HG02852 (cell line): ENCODE measurements at regions not wholly inside any gene's neighbourhood (a gene's known extent, or its start where the extent isn't known, plus 50 kb on each side); places are given as distances from the start of the nearest gene placed in this dataset.
"Not testable (repeated sequence)": the region's sequence is repeated elsewhere in the genome, so short reads cannot be mapped to it uniquely, and the experiment has no call there.

Source experiments
- ATAC-seq: cut with Tn5 transposase; IDR thresholded peaks from one replicate; pipeline ENCODE4 v1.9.1; 2021; ENCODE audit warnings: mild to moderate bottlenecking, moderate library complexity; ENCODE audit not compliant: unreplicated experiment

GRCh38 chr2:14454202-14454601, 178.3 kb upstream of the LRATD1 start:
- no peak for ATAC-seq

GRCh38 chr2:14459786-14460325, 172.7 kb upstream of the LRATD1 start:
- no peak for ATAC-seq

GRCh38 chr2:14475994-14476393, 156.5 kb upstream of the LRATD1 start:
- no peak for ATAC-seq

GRCh38 chr2:14479486-14479885, 153.0 kb upstream of the LRATD1 start:
- ATAC-seq: no peak

- ATAC-seq: no peak
Measured at GRCh38 chr2:14480120-14480519, 152.4 kb upstream of the LRATD1 start.

- no peak for ATAC-seq
Measured at GRCh38 chr2:14480906-14481305, 151.6 kb upstream of the LRATD1 start.

GRCh38 chr2:14492920-14493503, 139.5 kb upstream of the LRATD1 start:
- ATAC-seq: no peak

- no peak for ATAC-seq
Measured at GRCh38 chr2:14494759-14495158, 137.8 kb upstream of the LRATD1 start.

GRCh38 chr2:14501061-14501460, 131.5 kb upstream of the LRATD1 start:
- ATAC-seq: no peak

GRCh38 chr2:14506955-14507354, 125.6 kb upstream of the LRATD1 start:
- not testable (repeated sequence) for ATAC-seq

GRCh38 chr2:14511541-14511940, 121.0 kb upstream of the LRATD1 start:
- no peak for ATAC-seq

- ATAC-seq: no peak
Measured at GRCh38 chr2:14513903-14514302, 118.6 kb upstream of the LRATD1 start.

GRCh38 chr2:14516844-14517243, 115.7 kb upstream of the LRATD1 start:
- ATAC-seq: peak; percentile 72

GRCh38 chr2:14517731-14518130, 114.8 kb upstream of the LRATD1 start:
- no peak for ATAC-seq

GRCh38 chr2:14520385-14520945, 112.1 kb upstream of the LRATD1 start:
- no peak for ATAC-seq

- ATAC-seq: no peak
Measured at GRCh38 chr2:14524041-14524802, 108.3 kb upstream of the LRATD1 start.

GRCh38 chr2:14524803-14525080, 107.8 kb upstream of the LRATD1 start:
- ATAC-seq: no peak

- no peak for ATAC-seq
Measured at GRCh38 chr2:14530506-14530905, 102.0 kb upstream of the LRATD1 start.

GRCh38 chr2:14533131-14533757, 99.3 kb upstream of the LRATD1 start:
- ATAC-seq: no peak

GRCh38 chr2:14535156-14535555, 97.4 kb upstream of the LRATD1 start:
- no peak for ATAC-seq

GRCh38 chr2:14536976-14537375, 95.5 kb upstream of the LRATD1 start:
- no peak for ATAC-seq

GRCh38 chr2:14540015-14540414, 92.5 kb upstream of the LRATD1 start:
- no peak for ATAC-seq
